ENCODE measurements at regions not wholly inside any gene's neighbourhood (a gene's known extent, or its start where the extent isn't known, plus 50 kb on each side); places are given as distances from the start of the nearest gene placed in this dataset.

- no peak for DNase-seq
Observed at GRCh38 chr10:4775808-4776207, 50.2 kb upstream of the AKR1E2 start.

- no peak for DNase-seq
Observed at GRCh38 chr10:4772202-4772570, 53.8 kb upstream of the AKR1E2 start.

- no peak for DNase-seq
Observed at GRCh38 chr10:4771554-4772201, 54.3 kb upstream of the AKR1E2 start.

- no peak for DNase-seq
Observed at GRCh38 chr10:4770801-4771553, 55.0 kb upstream of the AKR1E2 start.

- DNase-seq, result no peak
Observed at GRCh38 chr10:4768416-4768815, 57.6 kb upstream of the AKR1E2 start.

GRCh38 chr10:4767033-4767814, 58.8 kb upstream of the AKR1E2 start:
- DNase-seq, result no peak

GRCh38 chr10:4766454-4766853, 59.6 kb upstream of the AKR1E2 start:
- DNase-seq, result no peak

- DNase-seq, result no peak
Observed at GRCh38 chr10:4765428-4765827, 60.6 kb upstream of the AKR1E2 start.

GRCh38 chr10:4763960-4764428, 62.0 kb upstream of the AKR1E2 start:
- no peak for DNase-seq

GRCh38 chr10:4763513-4763912, 62.5 kb upstream of the AKR1E2 start:
- no peak for DNase-seq

GRCh38 chr10:4758256-4758655, 67.8 kb upstream of the AKR1E2 start:
- DNase-seq, result no peak

GRCh38 chr10:4755286-4755989, 70.6 kb upstream of the AKR1E2 start:
- DNase-seq, result no peak

- no peak for DNase-seq
Observed at GRCh38 chr10:4754143-4754542, 71.9 kb upstream of the AKR1E2 start.

- no peak for DNase-seq
Observed at GRCh38 chr10:4751211-4751610, 74.8 kb upstream of the AKR1E2 start.

- DNase-seq, result no peak
Observed at GRCh38 chr10:4749271-4749574, 76.8 kb upstream of the AKR1E2 start.

- DNase-seq, result no peak
Observed at GRCh38 chr10:4748491-4749270, 77.3 kb upstream of the AKR1E2 start.

GRCh38 chr10:4742217-4742616, 83.8 kb upstream of the AKR1E2 start:
- DNase-seq, result no peak

- DNase-seq, result no peak
Observed at GRCh38 chr10:4740471-4740870, 85.5 kb upstream of the AKR1E2 start.

- DNase-seq, result no peak
Observed at GRCh38 chr10:4736608-4737007, 89.4 kb upstream of the AKR1E2 start.

GRCh38 chr10:4736183-4736582, 89.8 kb upstream of the AKR1E2 start:
- no peak for DNase-seq

- no peak for DNase-seq
Observed at GRCh38 chr10:4733843-4734224, 92.2 kb upstream of the AKR1E2 start.

- no peak for DNase-seq
Observed at GRCh38 chr10:4733150-4733842, 92.7 kb upstream of the AKR1E2 start.
